Adrenal gland (tissue), 9 donors: ENCODE measurements at regions not wholly inside any gene's neighbourhood (a gene's known extent, or its start where the extent isn't known, plus 50 kb on each side); places are given as distances from the start of the nearest gene placed in this dataset.

Experiments used
- DNase-seq, 7 donors: peaks; one replicate each; pipeline ENCODE4 v3.0.0-alpha.2; 2019 to 2020
- H3K27ac ChIP-seq, 5 donors: fragments of 200-600 bp; sonication (generic) in 4 of 5; 1 replicate in 3 of 5; 2 replicates in 2 of 5; pipeline versions ENCODE4 v1.5.1 to v1.8.0; 2016 to 2020; ENCODE audit warnings: mild to moderate bottlenecking in 1 of 5
- H3K27me3 ChIP-seq: fragments of 200-600 bp; 2 replicates; pipeline ENCODE4 v1.8.0; 2021
- H3K36me3 ChIP-seq, 2 donors: fragments of 200-600 bp; replicated peaks in 1 of 2; 1 replicate in 1 of 2; 2 replicates in 1 of 2; pipeline versions ENCODE4 v1.5.1 to v1.8.0; 2018 to 2022
- H3K4me1 ChIP-seq, 2 donors: fragments of 200-600 bp; replicated peaks in 1 of 2; 1 replicate in 1 of 2; 2 replicates in 1 of 2; pipeline versions ENCODE4 v1.5.1 to v1.8.0; 2018 to 2021
- H3K4me3 ChIP-seq, 4 donors: fragments of 200-600 bp; sonication (generic) in 3 of 4; one replicate each; pipeline ENCODE4 v1.5.1; 2016 to 2018
- H3K9me3 ChIP-seq, 3 donors: fragments of 200-600 bp; sonication (generic) in 1 of 3; replicated peaks in 1 of 3; 1 replicate in 2 of 3; 2 replicates in 1 of 3; pipeline versions ENCODE4 v1.5.1 to v1.8.0; 2016 to 2021
- POLR2A ChIP-seq, 2 donors: fragments of 450-650 bp; IDR thresholded peaks; one replicate each; pipeline ENCODE4 v1.6.1; 2017; ENCODE audit warnings: antibody characterized with exemption in 2 of 2, mild to moderate bottlenecking in 2 of 2, moderate library complexity in 1 of 2
- WGBS, 4 donors: extraction: QIAGEN DNeasy Blood & Tissue Kit in 2 of 4; methylation state at CpG; one replicate each; pipeline versions ENCODE4 v1.1.5 to v1.1.7; 2013 to 2017; 5-methylcytosine and 5-hydroxymethylcytosine counted together
- intact Hi-C, 2 donors: fragments of 100-400 bp; cut with DNase I; formaldehyde crosslinking; loops; one replicate each; pipeline versions ENCODE4 v1.14.1 to v1.15.0; 2022 to 2023
- TF ChIP-seq, protein P1 (sequence below), 6 experiments: fragments of 450-650 bp in 4 of 6; fragments of 200-600 bp in 2 of 6; sonication (generic) in 1 of 6; IDR thresholded peaks; 1 replicate in 5 of 6; 2 replicates in 1 of 6; pipeline versions ENCODE4 v1.5.1 to v1.8.0; 2016 to 2021; ENCODE audit warnings: antibody characterized with exemption in 6 of 6, mild to moderate bottlenecking in 2 of 6, moderate library complexity in 1 of 6
- donor health status: healthy with polysubstance abuse.
- donor health status: Bipolar disorder and iron deficiency.
- donor health status: DM: yes; HTN: yes; CAD: no.
- donor health status: DM: no; HTN: no; CAD: no.
- donor health status: DM: no; HTN: no; CAD: no.

DNA sequence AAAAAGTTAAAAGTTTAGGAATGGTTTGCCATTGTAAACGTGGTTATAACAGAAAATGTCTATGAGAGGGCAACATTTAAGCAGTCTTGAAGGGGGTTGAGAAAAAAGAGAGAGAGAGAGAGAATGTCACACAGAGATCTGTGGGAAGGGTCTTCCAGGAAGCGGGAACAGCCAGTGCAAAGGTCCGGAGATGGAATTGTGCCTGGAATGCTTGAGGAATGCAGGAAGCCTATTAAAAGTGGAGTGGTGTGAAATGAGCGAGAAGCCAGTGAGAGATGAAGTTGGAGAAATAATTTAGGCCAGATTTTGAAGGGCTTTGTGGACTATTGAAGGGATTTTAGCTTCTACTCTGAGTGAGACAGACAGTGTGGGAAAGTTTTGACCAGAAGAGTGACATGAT lies 406.8 kb upstream of the TBX3 start:
- no peaks in the 10 kb centered on the region for H3K36me3 ChIP-seq
- peaks cover 33 to 45% of the 10 kb centered on the region in 2 donors for H3K4me1 ChIP-seq
- peak overlapping the region in 2 of 5 donors; percentile 12 to 13 for H3K27ac ChIP-seq
- intact Hi-C loops = no loop called here
- H3K4me3 ChIP-seq = no peak overlapping the region
- WGBS, 4 donors = 83 to 88% (median 84%) methylated on average over 4 of the region's 4 CpGs
- no peaks in the 10 kb centered on the region for H3K27me3 ChIP-seq
- no peaks in the 10 kb centered on the region for H3K9me3 ChIP-seq
- no peak for DNase-seq
- TF ChIP-seq, protein P1, sequence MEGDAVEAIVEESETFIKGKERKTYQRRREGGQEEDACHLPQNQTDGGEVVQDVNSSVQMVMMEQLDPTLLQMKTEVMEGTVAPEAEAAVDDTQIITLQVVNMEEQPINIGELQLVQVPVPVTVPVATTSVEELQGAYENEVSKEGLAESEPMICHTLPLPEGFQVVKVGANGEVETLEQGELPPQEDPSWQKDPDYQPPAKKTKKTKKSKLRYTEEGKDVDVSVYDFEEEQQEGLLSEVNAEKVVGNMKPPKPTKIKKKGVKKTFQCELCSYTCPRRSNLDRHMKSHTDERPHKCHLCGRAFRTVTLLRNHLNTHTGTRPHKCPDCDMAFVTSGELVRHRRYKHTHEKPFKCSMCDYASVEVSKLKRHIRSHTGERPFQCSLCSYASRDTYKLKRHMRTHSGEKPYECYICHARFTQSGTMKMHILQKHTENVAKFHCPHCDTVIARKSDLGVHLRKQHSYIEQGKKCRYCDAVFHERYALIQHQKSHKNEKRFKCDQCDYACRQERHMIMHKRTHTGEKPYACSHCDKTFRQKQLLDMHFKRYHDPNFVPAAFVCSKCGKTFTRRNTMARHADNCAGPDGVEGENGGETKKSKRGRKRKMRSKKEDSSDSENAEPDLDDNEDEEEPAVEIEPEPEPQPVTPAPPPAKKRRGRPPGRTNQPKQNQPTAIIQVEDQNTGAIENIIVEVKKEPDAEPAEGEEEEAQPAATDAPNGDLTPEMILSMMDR (IDR thresholded peaks at IDR 0.05) = no peak
- TF ChIP-seq POLR2A (IDR thresholded peaks at IDR 0.05) = no peak

DNA sequence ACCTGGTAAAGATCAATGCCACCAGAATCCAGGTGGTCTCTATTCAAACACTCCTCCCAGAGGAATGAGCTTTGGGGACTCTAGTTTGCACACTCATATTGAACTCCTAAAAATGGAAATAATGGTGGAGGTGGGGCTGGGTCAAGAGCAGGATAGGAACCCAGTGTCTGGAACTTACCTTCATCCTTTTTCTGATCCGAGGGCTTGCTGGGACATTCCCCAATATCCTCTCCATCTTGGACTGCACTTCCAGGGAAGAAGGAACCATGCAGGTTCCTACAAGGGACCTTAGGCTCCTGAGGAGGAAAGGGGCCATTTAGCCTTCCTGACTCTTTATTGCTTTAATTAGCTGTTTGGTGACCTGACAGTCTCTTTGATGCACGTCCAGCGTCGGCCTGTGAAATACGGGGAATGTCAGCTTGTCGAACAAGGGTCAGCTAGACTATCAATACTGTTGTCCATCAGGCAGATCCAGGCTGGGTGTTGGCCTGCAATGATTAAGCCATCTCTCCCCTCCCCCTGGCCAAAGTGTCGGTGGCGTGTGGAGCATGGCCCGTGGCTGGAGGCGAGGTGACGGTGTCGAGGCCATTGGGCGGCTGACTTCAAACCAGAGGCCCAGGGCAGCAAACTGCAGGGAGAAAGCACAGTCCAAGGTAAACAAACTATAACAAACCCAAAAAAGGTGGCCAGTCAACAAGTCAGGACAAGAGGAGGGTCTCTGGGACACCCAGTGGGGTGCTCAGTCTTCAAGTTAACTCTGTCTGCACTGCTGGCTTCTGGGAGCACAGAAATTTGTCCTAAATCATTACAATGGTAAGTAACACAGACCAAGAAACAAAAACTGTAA lies 405.2 kb upstream of the TBX3 start:
- peaks cover 18 to 31% of the 10 kb centered on the region in 2 donors for H3K4me1 ChIP-seq
- intact Hi-C loops = no loop called here
- no peaks in the 10 kb centered on the region for H3K9me3 ChIP-seq
- TF ChIP-seq POLR2A (IDR thresholded peaks at IDR 0.05) = no peak
- TF ChIP-seq, protein P1 (IDR thresholded peaks at IDR 0.05) = no peak
- H3K36me3 ChIP-seq = no peaks in the 10 kb centered on the region
- DNase-seq = peak; percentile 65 to 79 (median 70)
- 45 to 59% (median 48%) methylated on average over 8 to 13 of the region's 13 CpGs for WGBS, 4 donors
- H3K27ac ChIP-seq = peak overlapping the region; percentile 2 to 82 (median 74)
- H3K27me3 ChIP-seq = no peaks in the 10 kb centered on the region
- no peak overlapping the region for H3K4me3 ChIP-seq

DNA sequence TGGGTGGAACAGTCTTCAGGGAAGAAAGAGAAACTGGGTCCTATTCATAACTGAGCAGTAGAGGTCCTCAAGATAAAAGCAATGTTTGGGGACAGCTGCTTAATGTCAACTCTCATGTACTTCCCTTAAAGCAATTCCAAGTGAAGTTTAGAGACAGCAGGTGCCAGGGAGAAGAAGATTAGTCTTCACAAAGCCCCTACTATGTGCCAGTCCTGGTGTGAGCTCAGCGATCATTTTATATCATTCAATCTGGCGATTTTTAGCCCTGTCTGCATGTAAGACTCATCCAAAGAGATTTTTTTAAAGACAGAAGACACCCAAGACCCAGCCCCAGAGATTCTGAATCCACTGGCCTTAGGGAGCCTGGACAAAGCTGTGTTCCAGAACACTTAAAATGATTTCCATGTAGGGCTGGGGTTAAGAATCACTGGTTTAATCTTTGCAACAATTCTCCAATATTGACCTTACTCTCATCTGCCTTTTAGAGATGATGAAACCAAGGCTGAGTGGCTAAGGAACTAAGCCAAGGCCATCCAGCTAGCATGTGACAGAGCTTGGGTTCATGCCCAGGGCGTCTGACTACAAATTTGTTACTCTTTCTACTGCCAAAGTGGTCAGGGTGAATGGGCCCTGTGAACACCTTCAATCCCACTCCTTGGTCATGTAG lies 404.5 kb upstream of the TBX3 start:
- Histone ChIP-seq H3K36me3 (no peaks in the 10 kb centered on the region), H3K9me3 (no peaks in the 10 kb centered on the region), H3K27me3 (no peaks in the 10 kb centered on the region), H3K4me3 (no peak overlapping the region), H3K4me1 (peaks cover 18 to 23% of the 10 kb centered on the region in 2 donors), H3K27ac (peak overlapping the region; percentile 6 to 82 (median 74))
- no peak for TF ChIP-seq POLR2A (IDR thresholded peaks at IDR 0.05)
- TF ChIP-seq, protein P1 (IDR thresholded peaks at IDR 0.05) = no peak
- 48 to 56% (median 48%) methylated on average over 3 of the region's 3 CpGs for WGBS, 4 donors
- intact Hi-C loops = no loop called here
- peak; percentile 84 to 95 (median 91) for DNase-seq

DNA sequence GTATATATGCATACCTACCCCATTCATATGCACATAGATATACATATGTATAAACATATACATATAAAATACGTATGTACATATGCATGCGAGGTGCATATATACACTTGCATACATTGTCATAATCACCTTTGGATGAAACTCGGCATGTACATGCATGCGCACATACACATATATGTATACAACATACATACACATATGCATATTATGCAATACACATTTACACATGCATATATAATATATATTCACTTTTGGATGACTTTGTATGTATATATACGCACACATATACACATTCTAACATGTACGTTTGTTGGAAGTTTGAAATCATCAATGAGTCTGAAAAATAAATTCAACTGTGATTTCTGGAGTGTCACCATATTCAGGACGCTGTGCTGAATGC lies 401.6 kb upstream of the TBX3 start:
- intact Hi-C loops = no loop called here
- H3K27ac ChIP-seq = no peak overlapping the region
- no peaks in the 10 kb centered on the region for H3K36me3 ChIP-seq
- H3K4me3 ChIP-seq = no peak overlapping the region
- no peaks in the 10 kb centered on the region for H3K27me3 ChIP-seq
- peaks cover 18 to 23% of the 10 kb centered on the region in 2 donors for H3K4me1 ChIP-seq
- no peaks in the 10 kb centered on the region for H3K9me3 ChIP-seq
- no peak for DNase-seq
- WGBS, 4 donors = 93 to 95% (median 95%) methylated on average over 7 of the region's 7 CpGs
- TF ChIP-seq, protein P1 (IDR thresholded peaks at IDR 0.05) = no peak
